ENCODE measurements at regions not wholly inside any gene's neighbourhood (a gene's known extent, or its start where the extent isn't known, plus 50 kb on each side); places are given as distances from the start of the nearest gene placed in this dataset.

DNA sequence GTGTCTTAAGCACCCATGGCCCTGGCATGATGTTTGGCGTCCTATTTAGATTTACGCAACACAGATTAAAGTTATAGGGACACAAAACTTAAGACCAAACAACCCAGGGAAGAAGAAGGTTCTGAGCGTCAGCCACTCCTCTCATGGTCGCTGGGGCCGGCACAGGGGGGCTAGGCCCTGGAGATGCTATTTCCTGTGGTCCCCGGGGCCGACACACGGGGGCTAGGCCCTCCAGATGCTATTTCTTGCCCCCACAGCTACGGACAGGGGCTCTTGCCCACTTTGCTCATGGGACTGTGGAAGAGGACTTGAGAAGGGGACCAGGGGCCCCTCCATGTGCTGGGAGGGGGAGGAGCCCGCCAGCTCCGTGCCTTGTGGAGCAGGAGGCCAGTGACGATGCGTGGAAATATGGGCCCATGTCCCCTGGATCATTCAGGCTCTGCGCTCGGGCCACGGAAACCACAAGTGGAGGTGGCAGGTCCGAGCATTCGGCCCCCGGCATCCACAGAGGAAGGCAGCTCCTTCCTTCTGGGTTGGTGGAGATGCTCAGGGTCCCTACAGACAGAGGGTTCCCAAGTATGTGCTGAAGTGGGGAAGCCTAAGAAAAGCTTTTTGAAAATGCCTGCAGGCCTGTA lies 711.1 kb downstream of the BRD1 start:
- DNase-seq (ENCODE audit: low spot score) = no peak
- TF ChIP-seq, protein P1, sequence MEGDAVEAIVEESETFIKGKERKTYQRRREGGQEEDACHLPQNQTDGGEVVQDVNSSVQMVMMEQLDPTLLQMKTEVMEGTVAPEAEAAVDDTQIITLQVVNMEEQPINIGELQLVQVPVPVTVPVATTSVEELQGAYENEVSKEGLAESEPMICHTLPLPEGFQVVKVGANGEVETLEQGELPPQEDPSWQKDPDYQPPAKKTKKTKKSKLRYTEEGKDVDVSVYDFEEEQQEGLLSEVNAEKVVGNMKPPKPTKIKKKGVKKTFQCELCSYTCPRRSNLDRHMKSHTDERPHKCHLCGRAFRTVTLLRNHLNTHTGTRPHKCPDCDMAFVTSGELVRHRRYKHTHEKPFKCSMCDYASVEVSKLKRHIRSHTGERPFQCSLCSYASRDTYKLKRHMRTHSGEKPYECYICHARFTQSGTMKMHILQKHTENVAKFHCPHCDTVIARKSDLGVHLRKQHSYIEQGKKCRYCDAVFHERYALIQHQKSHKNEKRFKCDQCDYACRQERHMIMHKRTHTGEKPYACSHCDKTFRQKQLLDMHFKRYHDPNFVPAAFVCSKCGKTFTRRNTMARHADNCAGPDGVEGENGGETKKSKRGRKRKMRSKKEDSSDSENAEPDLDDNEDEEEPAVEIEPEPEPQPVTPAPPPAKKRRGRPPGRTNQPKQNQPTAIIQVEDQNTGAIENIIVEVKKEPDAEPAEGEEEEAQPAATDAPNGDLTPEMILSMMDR (IDR thresholded peaks at IDR 0.05; ENCODE audit: extremely low read depth, missing control alignments) = no peak

DNA sequence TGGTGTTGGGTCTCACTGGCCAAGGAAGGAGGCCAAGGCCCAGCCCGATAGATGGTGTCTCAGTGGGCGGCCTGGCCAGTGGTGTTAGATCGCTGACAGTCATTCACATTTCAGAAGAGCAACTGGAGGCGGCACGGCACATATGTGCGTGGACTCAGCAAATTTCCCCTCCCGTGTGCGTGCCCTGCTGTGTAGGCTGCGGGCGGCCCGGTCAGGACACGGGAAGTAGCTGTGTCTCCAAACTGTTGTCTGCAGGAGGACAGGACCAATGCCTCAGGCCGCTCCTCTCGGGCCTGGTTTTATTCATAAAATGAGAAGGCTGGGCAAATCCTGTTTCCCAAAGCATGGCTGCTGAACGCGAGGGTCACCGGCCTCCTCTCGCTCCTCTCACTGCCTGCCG lies 711.7 kb downstream of the BRD1 start:
- DNase-seq (ENCODE audit: low spot score) = no peak
- TF ChIP-seq, protein P1 (IDR thresholded peaks at IDR 0.05; ENCODE audit: extremely low read depth, missing control alignments) = no peak

DNA sequence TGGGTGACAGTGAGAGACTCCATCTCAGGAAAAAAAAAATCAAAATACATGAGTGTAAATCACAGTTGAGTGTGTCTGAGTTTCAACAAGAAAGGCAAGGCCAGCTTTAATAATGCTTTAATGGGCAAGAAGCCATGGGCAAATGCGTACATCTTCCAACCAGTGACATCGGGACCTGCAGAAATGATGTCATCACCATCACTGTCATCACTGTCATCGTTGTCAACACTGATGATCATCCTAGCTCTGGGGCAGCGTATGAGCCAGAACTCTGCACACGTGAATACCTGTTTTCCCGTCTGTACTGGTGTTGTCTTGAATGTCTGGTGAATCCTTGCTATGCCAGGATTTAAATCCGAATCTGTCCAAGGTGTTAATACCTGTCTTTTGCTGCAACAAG lies 712.5 kb downstream of the BRD1 start:
- no peak for DNase-seq (ENCODE audit: low spot score)
- TF ChIP-seq, protein P1 (IDR thresholded peaks at IDR 0.05; ENCODE audit: extremely low read depth, missing control alignments) = no peak

DNA sequence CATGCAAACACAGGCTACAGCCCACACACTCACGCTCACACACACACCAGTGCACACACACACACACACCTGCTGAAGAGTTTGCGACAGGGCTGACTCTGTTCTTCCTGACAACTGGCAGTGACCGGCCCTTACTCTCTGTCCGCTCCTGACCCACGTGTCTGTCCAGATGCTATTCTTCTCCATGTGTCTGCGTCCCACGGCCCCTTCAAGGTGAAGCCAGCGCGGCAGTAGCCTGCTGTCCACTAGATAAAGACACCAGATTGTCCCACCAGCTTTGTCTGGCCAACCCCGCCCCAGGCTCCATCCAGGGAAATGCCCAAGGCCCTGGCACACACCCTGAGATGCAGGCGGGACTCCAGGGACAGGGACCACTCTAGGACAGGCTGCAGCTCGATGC lies 713.9 kb downstream of the BRD1 start:
- TF ChIP-seq, protein P1 (IDR thresholded peaks at IDR 0.05; ENCODE audit: extremely low read depth, missing control alignments) = no peak
- DNase-seq (ENCODE audit: low spot score) = no peak

DNA sequence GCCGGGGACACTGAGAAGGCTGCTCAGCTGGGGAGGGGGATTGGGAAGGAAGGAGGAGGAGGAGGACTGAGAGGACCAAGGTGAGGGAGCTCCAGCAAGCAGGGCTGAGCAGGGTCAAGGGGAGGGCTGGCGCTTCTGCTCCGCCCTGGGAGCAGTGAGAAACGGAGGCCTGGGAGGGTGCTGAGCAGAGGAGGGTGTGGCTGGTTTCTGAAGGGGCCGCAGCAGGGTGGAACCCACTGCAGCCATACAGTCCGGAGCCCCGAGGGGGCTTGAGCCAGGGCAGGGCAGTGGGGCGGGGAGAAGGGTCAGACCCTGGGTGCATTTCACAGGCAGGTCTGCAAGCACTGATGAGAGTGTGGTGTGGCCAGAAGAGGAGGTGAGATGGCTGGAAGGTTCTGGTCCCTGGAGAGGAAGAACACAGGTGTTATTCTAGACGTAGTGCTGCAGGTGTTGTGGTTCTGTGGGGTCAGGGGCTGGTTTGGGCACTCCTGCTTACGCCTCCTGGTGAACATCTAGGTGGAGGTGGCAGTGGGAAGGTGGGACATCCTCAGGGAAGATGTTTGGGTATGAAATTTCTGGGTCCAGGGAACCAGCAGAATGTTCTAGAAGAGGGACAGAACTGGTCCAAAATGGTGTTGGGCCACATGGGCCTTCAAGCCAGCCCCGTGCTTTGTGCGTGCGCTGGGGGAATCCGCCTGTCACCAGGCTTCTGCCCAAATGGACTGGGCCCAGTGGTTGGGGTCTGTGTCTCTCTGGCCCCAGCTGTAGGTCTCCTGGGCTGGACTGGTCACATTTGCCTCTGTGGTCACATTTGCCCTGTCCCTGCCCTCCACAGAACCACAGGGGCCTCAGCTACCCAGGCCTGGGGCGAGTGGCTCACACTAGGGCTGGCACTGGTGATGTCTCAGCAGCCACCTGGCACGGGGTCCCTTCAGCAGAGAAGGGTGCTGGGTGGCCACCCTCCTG lies 714.7 kb downstream of the BRD1 start:
- TF ChIP-seq, protein P1 (IDR thresholded peaks at IDR 0.05; ENCODE audit: extremely low read depth, missing control alignments) = no peak
- DNase-seq (ENCODE audit: low spot score) = no peak

DNA sequence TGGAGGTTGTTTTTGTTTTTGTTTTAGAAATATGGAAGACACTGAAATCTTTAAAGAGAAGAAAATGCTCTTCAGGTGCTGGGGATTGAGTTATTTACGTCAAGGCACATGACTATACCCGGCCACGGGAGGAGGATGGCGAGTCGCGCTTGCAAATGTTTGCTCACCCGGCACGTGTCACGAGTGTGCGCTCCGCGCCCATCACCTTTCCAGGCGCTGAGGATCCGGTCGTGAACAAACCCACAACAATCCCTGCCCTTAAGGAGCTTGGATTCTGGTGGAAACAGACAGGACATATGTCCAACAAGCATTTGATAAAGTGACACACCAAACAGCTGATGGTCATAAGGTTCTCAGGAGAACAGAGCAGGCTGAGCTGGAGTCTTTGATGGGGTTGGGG lies 715.5 kb downstream of the BRD1 start:
- DNase-seq (ENCODE audit: low spot score) = no peak
- TF ChIP-seq, protein P1 (IDR thresholded peaks at IDR 0.05; ENCODE audit: extremely low read depth, missing control alignments) = no peak

DNA sequence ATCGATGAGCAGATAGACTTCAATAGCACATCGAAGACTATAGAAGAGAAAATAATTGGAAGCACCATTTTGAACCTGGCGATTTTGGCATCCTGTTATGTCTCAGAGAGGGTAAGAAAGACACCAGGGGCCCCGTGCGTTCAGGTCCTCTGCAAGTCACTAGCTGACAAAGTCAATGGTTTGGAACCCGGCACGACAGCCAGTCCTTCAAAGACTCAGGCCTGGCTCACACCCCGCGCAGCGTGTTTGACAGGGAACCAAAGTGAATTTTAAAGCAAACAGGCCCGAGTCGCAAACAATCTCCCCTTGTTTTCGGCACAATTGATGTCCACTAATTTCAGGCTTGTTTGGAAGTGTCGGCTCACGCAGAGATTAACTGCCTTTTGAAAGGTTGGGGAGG lies 716.6 kb downstream of the BRD1 start:
- TF ChIP-seq, protein P1 (IDR thresholded peaks at IDR 0.05; ENCODE audit: extremely low read depth, missing control alignments) = no peak
- DNase-seq (ENCODE audit: low spot score) = no peak

Measured in GM20000 (cell line).